Smooth muscle cell (in vitro differentiated cells): ENCODE measurements at regions not wholly inside any gene's neighbourhood (a gene's known extent, or its start where the extent isn't known, plus 50 kb on each side); places are given as distances from the start of the nearest gene placed in this dataset.

Experiments used
- DNase-seq: peaks from one replicate; lab custom pipeline; 2025; ENCODE audit not compliant: unreplicated experiment; lab: John Stamatoyannopoulos, UW
- H2AFZ ChIP-seq: fragments of 200-600 bp; sonication (generic); 2 replicates; pipeline ENCODE4 v1.6.0; 2016; ENCODE audit warnings: antibody characterized with exemption, low read depth, mild to moderate bottlenecking
- H3F3A ChIP-seq: fragments of 200-600 bp; sonication (generic); 2 replicates; pipeline ENCODE4 v1.6.0; 2017; ENCODE audit warnings: antibody characterized with exemption, low read depth
- H3K27ac ChIP-seq: fragments of 200-600 bp; sonication (generic); 2 replicates; pipeline ENCODE4 v1.5.1; 2016; ENCODE audit warnings: low read depth, mild to moderate bottlenecking
- H3K27me3 ChIP-seq: fragments of 200-600 bp; sonication (generic); 2 replicates; pipeline ENCODE4 v1.6.1; 2016; ENCODE audit warnings: low read depth, mild to moderate bottlenecking
- H3K36me3 ChIP-seq: fragments of 200-600 bp; sonication (generic); 2 replicates; pipeline ENCODE4 v1.5.1; 2016; ENCODE audit warnings: low read depth
- H3K4me1 ChIP-seq: fragments of 200-600 bp; sonication (generic); 2 replicates; pipeline ENCODE4 v1.5.1; 2016; ENCODE audit warnings: low read depth
- H3K4me2 ChIP-seq: fragments of 200-600 bp; sonication (generic); 2 replicates; pipeline ENCODE4 v1.6.0; 2016; ENCODE audit warnings: mild to moderate bottlenecking
- H3K4me3 ChIP-seq: fragments of 200-600 bp; sonication (generic); 2 replicates; pipeline ENCODE4 v1.5.1; 2016; ENCODE audit warnings: mild to moderate bottlenecking
- H3K79me2 ChIP-seq: fragments of 200-600 bp; sonication (generic); 2 replicates; pipeline ENCODE4 v1.6.0; 2016; ENCODE audit warnings: low read depth, mild to moderate bottlenecking
- H3K9ac ChIP-seq: fragments of 200-600 bp; sonication (generic); 2 replicates; pipeline ENCODE4 v1.6.0; 2016; ENCODE audit warnings: low read depth
- H3K9me3 ChIP-seq: fragments of 200-600 bp; sonication (generic); replicated peaks from 2 replicates; pipeline ENCODE4 v1.5.1; 2016; ENCODE audit warnings: low read depth
- H4K20me1 ChIP-seq: fragments of 200-600 bp; sonication (generic); 2 replicates; pipeline ENCODE4 v1.6.0; 2016; ENCODE audit warnings: low read depth
- WGBS: methylation state at CpG from one replicate; pipeline ENCODE4 v1.1.7; 2016; ENCODE audit warnings: low lambda C conversion rate; 5-methylcytosine and 5-hydroxymethylcytosine counted together
- TF ChIP-seq, protein P1 (sequence below): fragments of 200-600 bp; sonication (generic); IDR thresholded peaks from 2 replicates; pipeline ENCODE4 v1.5.1; 2017; ENCODE audit warnings: borderline replicate concordance, mild to moderate bottlenecking, antibody characterized with exemption; ENCODE audit not compliant: insufficient read depth, poor library complexity, severe bottlenecking

DNA sequence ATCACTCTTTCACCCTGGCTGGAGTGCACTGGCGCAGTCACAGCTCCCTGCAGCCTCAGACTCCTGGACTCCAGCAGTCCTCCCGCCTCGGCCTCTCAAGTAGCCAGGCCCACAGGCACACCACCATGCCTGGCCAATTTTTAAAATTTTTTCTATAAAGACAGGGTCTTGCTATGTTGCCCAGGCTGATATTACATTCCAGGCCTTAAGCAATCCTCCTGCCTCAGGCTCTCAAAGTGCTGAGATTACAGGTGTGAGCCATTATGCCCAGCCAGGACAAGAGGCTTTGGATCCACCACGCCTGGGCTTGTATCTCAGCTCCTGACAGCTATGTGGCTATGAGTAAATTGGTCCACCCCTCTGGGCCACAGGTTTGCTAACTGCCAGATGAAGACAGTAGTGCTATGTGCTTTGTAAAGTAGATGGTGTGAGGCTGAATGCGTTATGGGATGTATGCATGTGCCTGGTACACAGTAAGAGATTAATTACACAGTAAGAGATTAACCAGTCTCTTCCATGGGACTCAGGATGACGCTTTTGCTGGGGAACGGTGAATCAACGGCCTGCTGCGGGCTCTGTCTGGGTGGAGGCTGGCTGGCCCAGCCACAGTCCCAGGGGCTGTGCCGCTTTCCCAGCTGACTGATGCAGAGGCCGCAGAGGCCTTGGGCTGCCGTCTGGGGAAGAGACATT lies 53.3 kb upstream of the NCOR2 start:
- no peaks in the 10 kb centered on the region for H3K79me2 ChIP-seq
- TF ChIP-seq, protein P1, sequence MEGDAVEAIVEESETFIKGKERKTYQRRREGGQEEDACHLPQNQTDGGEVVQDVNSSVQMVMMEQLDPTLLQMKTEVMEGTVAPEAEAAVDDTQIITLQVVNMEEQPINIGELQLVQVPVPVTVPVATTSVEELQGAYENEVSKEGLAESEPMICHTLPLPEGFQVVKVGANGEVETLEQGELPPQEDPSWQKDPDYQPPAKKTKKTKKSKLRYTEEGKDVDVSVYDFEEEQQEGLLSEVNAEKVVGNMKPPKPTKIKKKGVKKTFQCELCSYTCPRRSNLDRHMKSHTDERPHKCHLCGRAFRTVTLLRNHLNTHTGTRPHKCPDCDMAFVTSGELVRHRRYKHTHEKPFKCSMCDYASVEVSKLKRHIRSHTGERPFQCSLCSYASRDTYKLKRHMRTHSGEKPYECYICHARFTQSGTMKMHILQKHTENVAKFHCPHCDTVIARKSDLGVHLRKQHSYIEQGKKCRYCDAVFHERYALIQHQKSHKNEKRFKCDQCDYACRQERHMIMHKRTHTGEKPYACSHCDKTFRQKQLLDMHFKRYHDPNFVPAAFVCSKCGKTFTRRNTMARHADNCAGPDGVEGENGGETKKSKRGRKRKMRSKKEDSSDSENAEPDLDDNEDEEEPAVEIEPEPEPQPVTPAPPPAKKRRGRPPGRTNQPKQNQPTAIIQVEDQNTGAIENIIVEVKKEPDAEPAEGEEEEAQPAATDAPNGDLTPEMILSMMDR: no peak
- H4K20me1 ChIP-seq: no peaks in the 10 kb centered on the region
- no peak for DNase-seq
- H3K4me3 ChIP-seq: no peak overlapping the region
- H3K9ac ChIP-seq: no peak overlapping the region
- peak overlapping the region; percentile 33 for H3K4me2 ChIP-seq
- no peaks in the 10 kb centered on the region for H3F3A ChIP-seq
- H3K27me3 ChIP-seq: no peaks in the 10 kb centered on the region
- H3K4me1 ChIP-seq: no peaks in the 10 kb centered on the region
- H3K9me3 ChIP-seq: no peaks in the 10 kb centered on the region
- H3K36me3 ChIP-seq: no peaks in the 10 kb centered on the region
- H2AFZ ChIP-seq: peak overlapping the region; percentile 32
- H3K27ac ChIP-seq: peak overlapping the region; percentile 72
- 50% methylated on average over 12 of the region's 12 CpGs for WGBS

DNA sequence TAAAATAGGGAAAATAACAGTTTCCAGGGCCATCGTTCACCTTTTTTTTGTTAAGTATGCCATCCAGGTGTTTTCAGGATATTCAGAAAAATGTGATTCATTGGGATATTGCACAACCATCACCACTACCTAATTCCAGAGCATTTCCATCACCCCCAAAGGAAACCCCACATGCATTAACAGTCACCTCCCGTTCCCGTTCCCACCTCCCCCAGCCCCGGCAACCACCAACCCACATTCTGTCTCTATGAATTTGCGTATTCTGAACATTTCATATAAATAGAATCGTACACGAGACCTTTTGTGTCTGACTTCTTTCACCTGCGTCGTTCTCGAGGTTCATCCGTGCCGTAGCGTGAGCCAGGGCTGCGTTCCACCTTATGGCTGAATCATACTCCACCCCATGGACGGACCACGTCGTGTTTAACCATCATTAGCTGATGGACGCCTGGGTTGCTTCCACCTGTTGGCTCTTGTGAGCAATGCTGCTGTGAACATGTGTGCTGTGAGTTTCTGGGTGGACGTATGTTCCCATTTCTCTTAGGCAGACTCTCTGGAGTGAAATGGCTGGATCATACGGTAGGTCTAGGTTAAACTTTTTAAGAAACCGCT lies 51.0 kb upstream of the NCOR2 start:
- no peak overlapping the region for H3K27ac ChIP-seq
- WGBS: 89% methylated on average over 21 of the region's 21 CpGs

DNA sequence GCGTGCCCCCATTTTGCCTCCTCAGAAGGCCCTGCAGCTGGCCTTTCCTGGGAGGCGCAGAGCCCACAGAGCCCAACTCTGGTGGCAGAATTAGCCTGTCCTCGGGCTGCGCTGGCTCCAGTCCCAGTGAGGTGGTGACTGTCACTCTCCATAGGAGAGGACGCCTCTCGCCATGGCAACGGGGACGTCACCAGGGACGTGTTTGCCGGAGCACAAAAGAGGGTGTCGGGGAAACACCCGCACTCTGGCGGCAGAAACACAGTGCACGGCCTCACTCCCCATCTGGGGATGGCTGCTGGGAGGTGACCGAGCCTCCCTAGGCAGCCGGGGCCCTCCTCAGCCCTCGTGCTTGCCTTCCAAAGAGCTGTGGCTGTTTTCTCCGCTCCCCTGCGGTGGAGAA lies 50.2 kb upstream of the NCOR2 start:
- TF ChIP-seq, protein P1: no peak
- no peaks in the 10 kb centered on the region for H3K79me2 ChIP-seq
- no peaks in the 10 kb centered on the region for H3K4me1 ChIP-seq
- no peaks in the 10 kb centered on the region for H3K9me3 ChIP-seq
- H3K4me2 ChIP-seq: no peak overlapping the region
- no peaks in the 10 kb centered on the region for H4K20me1 ChIP-seq
- H3K9ac ChIP-seq: no peak overlapping the region
- H3F3A ChIP-seq: no peaks in the 10 kb centered on the region
- no peak overlapping the region for H3K27ac ChIP-seq
- no peak overlapping the region for H2AFZ ChIP-seq
- H3K36me3 ChIP-seq: no peaks in the 10 kb centered on the region
- DNase-seq: no peak
- H3K4me3 ChIP-seq: no peak overlapping the region
- no peaks in the 10 kb centered on the region for H3K27me3 ChIP-seq
- 88% methylated on average over 19 of the region's 19 CpGs for WGBS

More for the DNA sequence above, 51.0 kb upstream of the NCOR2 start:
- Histone ChIP-seq H4K20me1 (no peaks in the 10 kb centered on the region), H3F3A (no peaks in the 10 kb centered on the region), H3K9me3 (no peaks in the 10 kb centered on the region), H2AFZ (no peak overlapping the region), H3K4me1 (no peaks in the 10 kb centered on the region), H3K4me2 (no peak overlapping the region), H3K9ac (no peak overlapping the region), H3K27me3 (no peaks in the 10 kb centered on the region), H3K4me3 (no peak overlapping the region), H3K36me3 (no peaks in the 10 kb centered on the region), H3K79me2 (no peaks in the 10 kb centered on the region)
- TF ChIP-seq, protein P1: no peak
- no peak for DNase-seq
